K562 (cell line): ENCODE measurements at regions not wholly inside any gene's neighbourhood (a gene's known extent, or its start where the extent isn't known, plus 50 kb on each side); places are given as distances from the start of the nearest gene placed in this dataset.
"Not testable (repeated sequence)": the region's sequence is repeated elsewhere in the genome, so short reads cannot be mapped to it uniquely, and the experiment has no call there.

ENCODE experiments used
- CTCF ChIP-seq, 3 experiments: IDR thresholded peaks in 2 of 3; conservative IDR thresholded peaks in 1 of 3; 2 replicates each; pipeline ENCODE4 v1.5.1; 2011 to 2012; ENCODE audit warnings: low read length in 3 of 3, mild to moderate bottlenecking in 3 of 3, control low read depth in 2 of 3, improper control_type of control experiment in 1 of 3, inconsistent platforms in 1 of 3, low read depth in 1 of 3, mixed read lengths in 1 of 3, moderate library complexity in 1 of 3; ENCODE audit not compliant: insufficient read depth in 2 of 3
- EGR1 ChIP-seq: fragments of 450-650 bp; conservative IDR thresholded peaks from 2 replicates; pipeline ENCODE4 v1.6.1; 2017; ENCODE audit warnings: mild to moderate bottlenecking
- FOXK2 ChIP-seq, 2 experiments: fragments of 450-650 bp; IDR thresholded peaks in 1 of 2; conservative IDR thresholded peaks in 1 of 2; 2 replicates each; pipeline ENCODE4 v1.6.1; 2016; ENCODE audit warnings: low read depth in 2 of 2, mild to moderate bottlenecking in 1 of 2
- KLF16 ChIP-seq: IDR thresholded peaks from 2 replicates; pipeline ENCODE4 v1.6.1; 2016; ENCODE audit warnings: antibody characterized with exemption
- MEF2A ChIP-seq: IDR thresholded peaks from 2 replicates; pipeline ENCODE4 v1.6.1; 2011; ENCODE audit warnings: low read depth, mild to moderate bottlenecking, low read length, moderate library complexity; ENCODE audit not compliant: control insufficient read depth
- MTA1 ChIP-seq: fragments of 450-650 bp; IDR thresholded peaks from 2 replicates; pipeline ENCODE4 v1.6.1; 2017; ENCODE audit warnings: borderline replicate concordance
- NR1H2 ChIP-seq: sonication (generic); formaldehyde crosslinking; IDR thresholded peaks from 2 replicates; pipeline ENCODE4 v1.4.0; 2020; ENCODE audit warnings: mild to moderate bottlenecking, missing genetic modification reagents
- POLR2A ChIP-seq: fragments of 450-650 bp; conservative IDR thresholded peaks from 2 replicates; pipeline ENCODE4 v1.6.1; 2016
- SAFB ChIP-seq: fragments of 200-400 bp; formaldehyde crosslinking; IDR thresholded peaks from 2 replicates; pipeline ENCODE4 v1.6.1; 2017; ENCODE audit warnings: low read depth, low read length, borderline replicate concordance
- TOE1 ChIP-seq, 2 experiments: fragments of 450-650 bp in 1 of 2; sonication (generic) in 1 of 2; formaldehyde crosslinking in 1 of 2; IDR thresholded peaks; 2 replicates each; pipeline versions ENCODE4 v1.7.1 to v1.8.0; 2016 to 2022; ENCODE audit warnings: borderline replicate concordance in 2 of 2, mild to moderate bottlenecking in 2 of 2, antibody characterized with exemption in 1 of 2, inconsistent platforms in 1 of 2, low read depth in 1 of 2, missing genetic modification reagents in 1 of 2, moderate library complexity in 1 of 2
- ZNF444 ChIP-seq: fragments of 250-450 bp; sonication (Bioruptor Pico); IDR thresholded peaks from 2 replicates; pipeline ENCODE4 v1.4.0; 2020; ENCODE audit warnings: mild to moderate bottlenecking, moderate library complexity
- ZZZ3 ChIP-seq: fragments of 450-650 bp; IDR thresholded peaks from 2 replicates; pipeline ENCODE4 v1.6.1; 2016; ENCODE audit warnings: antibody characterized with exemption, mild to moderate bottlenecking, moderate library complexity
- TF ChIP-seq, protein P1 (sequence below): sonication (generic); formaldehyde crosslinking; IDR thresholded peaks from 2 replicates; pipeline ENCODE4 v1.8.0; 2022; ENCODE audit warnings: mild to moderate bottlenecking, low read depth, missing genetic modification reagents

GRCh38 chr2:87452193-87452592, 295.7 kb upstream of the PLGLB2 start:
- TF ChIP-seq CTCF (IDR thresholded peaks at IDR 0.05 in 2 of 3, conservative IDR thresholded peaks at IDR 0.05 in 1 of 3; ENCODE audit: insufficient read depth in 2 of 3, low read depth in 1 of 3, low read length in 3 of 3); SAFB; MEF2A; POLR2A; ZNF444; EGR1; TOE1 (IDR thresholded peaks at IDR 0.05; ENCODE audit: borderline replicate concordance); TOE1 (CRISPR knock-in tag; IDR thresholded peaks at IDR 0.05; ENCODE audit: borderline replicate concordance, low read depth); MTA1; FOXK2 (conservative IDR thresholded peaks at IDR 0.05 in 1 of 2, IDR thresholded peaks at IDR 0.05 in 1 of 2; ENCODE audit: low read depth in 2 of 2); NR1H2 (CRISPR knock-in tag); KLF16; ZZZ3: not testable (repeated sequence)
- TF ChIP-seq, protein P1, sequence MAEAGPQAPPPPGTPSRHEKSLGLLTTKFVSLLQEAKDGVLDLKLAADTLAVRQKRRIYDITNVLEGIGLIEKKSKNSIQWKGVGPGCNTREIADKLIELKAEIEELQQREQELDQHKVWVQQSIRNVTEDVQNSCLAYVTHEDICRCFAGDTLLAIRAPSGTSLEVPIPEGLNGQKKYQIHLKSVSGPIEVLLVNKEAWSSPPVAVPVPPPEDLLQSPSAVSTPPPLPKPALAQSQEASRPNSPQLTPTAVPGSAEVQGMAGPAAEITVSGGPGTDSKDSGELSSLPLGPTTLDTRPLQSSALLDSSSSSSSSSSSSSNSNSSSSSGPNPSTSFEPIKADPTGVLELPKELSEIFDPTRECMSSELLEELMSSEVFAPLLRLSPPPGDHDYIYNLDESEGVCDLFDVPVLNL, result not testable (repeated sequence)
